ENCODE measurements at regions not wholly inside any gene's neighbourhood (a gene's known extent, or its start where the extent isn't known, plus 50 kb on each side); places are given as distances from the start of the nearest gene placed in this dataset.
"Not testable (repeated sequence)": the region's sequence is repeated elsewhere in the genome, so short reads cannot be mapped to it uniquely, and the experiment has no call there.

DNA sequence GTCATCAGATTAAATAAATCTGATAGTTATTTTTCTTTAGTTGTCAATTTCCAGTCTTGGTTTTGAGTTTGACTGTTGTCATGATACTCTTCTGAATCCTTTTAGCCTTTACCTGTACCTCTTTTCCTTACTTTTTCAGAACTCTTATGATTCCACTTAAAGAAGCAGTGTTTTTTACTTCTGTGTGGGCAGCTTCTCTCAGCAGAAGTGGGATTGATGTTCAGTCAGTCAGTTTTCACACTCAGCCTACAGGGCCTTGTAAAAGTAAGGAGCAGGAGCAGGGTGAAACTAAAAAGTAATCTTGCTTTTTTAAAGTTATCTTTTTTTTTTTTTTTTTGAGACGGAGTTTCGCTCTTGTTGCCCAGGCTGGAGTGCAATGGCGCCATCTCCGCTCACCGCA is 75.1 kb downstream of the HAUS1 start:
- DNase-seq (no peak), ATAC-seq (no peak)
- Mint-ChIP-seq H3K9me3 (ENCODE audit: low read depth) (no peaks in the 10 kb centered on the region), H3K36me3 (peaks cover 15% of the 10 kb centered on the region), H3K4me1 (peaks cover 51% of the 10 kb centered on the region), H3K27me3 (no peaks in the 10 kb centered on the region), H3K27ac (no peak overlapping the region), H3K4me3 (no peak overlapping the region)
- CTCF ChIA-PET, result no interaction called here

DNA sequence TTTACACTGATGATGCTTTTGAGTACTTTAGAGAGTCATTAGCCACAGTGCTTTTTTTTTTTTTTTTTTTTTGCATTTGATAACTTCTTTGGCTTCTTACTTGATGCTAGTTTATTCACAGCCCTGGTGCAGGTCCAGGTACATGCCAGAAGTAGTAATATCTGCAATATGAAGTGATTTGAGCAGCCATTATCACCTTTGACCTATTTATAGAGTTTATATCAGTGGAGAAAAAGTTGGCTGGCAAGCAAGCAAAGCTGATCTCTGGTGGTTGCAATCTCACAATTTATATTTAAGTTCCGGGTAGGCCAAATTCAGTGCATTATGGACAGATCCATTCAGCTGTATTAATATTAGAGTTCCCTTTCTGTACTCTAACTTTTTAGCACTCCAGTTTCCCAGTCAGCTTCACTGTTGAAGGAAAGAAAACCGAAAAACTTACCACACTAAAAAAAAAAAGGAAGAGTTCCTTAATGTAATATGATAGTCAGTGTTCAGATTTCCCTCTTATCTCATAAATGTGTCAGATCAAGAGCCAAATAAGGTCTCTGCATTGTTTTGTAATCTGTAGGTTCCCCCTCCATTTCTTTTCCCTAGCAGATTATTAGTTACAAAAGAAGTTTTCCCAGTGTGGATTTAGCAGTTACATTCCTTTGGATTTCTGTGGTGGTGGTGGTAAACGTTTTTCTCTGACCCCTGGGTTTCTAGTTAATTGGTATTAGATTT is 78.6 kb downstream of the HAUS1 start:
- Mint-ChIP-seq H3K9me3 (ENCODE audit: low read depth) (no peaks in the 10 kb centered on the region), H3K4me3 (no peak overlapping the region), H3K36me3 (peaks cover 8% of the 10 kb centered on the region), H3K27ac (no peak overlapping the region), H3K4me1 (peaks cover 39% of the 10 kb centered on the region), H3K27me3 (no peaks in the 10 kb centered on the region)
- ATAC-seq (no peak), DNase-seq (no peak)
- CTCF ChIA-PET, result interaction anchor here (0.5 to 2.0 kb wide), 3 partner anchors 9 to 476 kb away, joined by 4 to 13 read pairs (median 5); a partner anchor contains a TSS

DNA sequence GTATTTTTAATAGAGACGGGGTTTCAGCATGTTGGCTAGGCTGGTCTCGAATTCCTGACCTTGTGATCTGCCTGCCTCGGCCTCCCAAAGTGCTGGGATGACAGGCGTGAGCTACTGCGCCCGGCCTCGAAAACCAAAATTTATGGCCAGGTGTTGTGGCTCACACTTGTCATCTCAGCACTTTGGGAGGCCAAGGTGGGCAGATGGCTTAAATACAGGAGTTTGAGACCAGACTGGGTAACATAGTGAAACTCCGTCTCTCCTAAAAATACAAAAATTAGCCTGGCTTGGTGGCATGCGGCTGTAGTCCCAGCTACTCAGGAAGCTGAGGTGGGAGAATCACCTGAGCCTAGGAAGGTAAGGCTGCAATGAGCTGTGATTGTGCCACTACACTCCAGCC is 80.1 kb downstream of the HAUS1 start:
- H3K27ac Mint-ChIP-seq; ATAC-seq; DNase-seq; H3K9me3 Mint-ChIP-seq (ENCODE audit: low read depth); H3K36me3 Mint-ChIP-seq; H3K4me3 Mint-ChIP-seq; H3K27me3 Mint-ChIP-seq: not testable (repeated sequence)
- CTCF ChIA-PET, result interaction anchor here (2.7 kb wide), 1 partner anchor 11 kb away, joined by 10 read pairs; a partner anchor contains a TSS
- peaks cover 35% of the 10 kb centered on the region for H3K4me1 Mint-ChIP-seq

DNA sequence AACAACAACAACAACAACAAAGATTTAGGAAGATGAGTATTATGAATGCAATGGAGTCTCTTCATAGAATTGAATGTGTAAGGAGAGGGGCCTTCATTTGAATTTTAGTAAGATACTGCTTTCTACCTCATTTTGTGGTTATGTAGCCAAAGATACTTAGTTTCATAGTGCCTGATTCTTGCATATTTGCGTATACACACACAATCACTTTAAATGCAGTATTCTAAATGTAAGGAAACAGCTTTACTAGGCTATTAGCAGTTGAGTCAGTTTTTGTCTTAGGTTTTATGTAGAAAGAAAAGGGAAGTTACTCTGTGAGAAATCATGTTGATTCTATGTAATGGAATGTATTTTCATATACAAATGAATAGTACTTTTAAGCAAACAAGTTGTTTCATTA is 80.5 kb downstream of the HAUS1 start:
- Mint-ChIP-seq H3K27me3 (no peaks in the 10 kb centered on the region), H3K4me1 (peaks cover 33% of the 10 kb centered on the region), H3K36me3 (peaks cover 3% of the 10 kb centered on the region), H3K27ac (no peak overlapping the region), H3K9me3 (ENCODE audit: low read depth) (no peaks in the 10 kb centered on the region), H3K4me3 (no peak overlapping the region)
- no peak for ATAC-seq
- CTCF ChIA-PET, result interaction anchor here (2.7 kb wide), 1 partner anchor 12 kb away, joined by 10 read pairs; a partner anchor contains a TSS
- DNase-seq, result no peak

DNA sequence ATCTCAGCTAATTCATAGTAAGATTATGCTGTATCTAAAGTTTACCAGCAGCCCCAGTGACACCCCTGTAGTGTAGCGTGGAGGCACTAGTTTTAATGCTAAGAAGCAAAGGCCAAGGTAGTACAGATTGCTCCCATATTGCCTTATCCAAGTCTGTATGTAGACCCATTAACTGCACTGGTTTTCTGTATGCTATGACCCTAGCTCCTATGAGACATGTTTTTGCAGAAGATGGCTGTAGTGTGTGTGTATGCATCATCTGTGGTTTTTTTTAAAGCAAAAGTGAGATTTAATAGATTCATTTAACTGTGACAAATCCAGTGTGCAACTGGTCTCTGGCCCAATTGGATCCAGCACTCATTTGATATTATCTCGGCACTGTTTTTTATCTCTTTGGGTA is 86.5 kb downstream of the HAUS1 start:
- no peak for DNase-seq
- no peaks in the 10 kb centered on the region for H3K9me3 Mint-ChIP-seq (ENCODE audit: low read depth)
- no peak overlapping the region for H3K27ac Mint-ChIP-seq
- CTCF ChIA-PET, result interaction anchor here (0.9 to 1.3 kb wide), 3 partner anchors 16 to 90 kb away, joined by 3 to 5 read pairs (median 4); a partner anchor contains a TSS
- peaks cover 2% of the 10 kb centered on the region for H3K36me3 Mint-ChIP-seq
- no peaks in the 10 kb centered on the region for H3K27me3 Mint-ChIP-seq
- peak; percentile 36 for ATAC-seq
- peaks cover 11% of the 10 kb centered on the region for H3K4me1 Mint-ChIP-seq
- no peak overlapping the region for H3K4me3 Mint-ChIP-seq

DNA sequence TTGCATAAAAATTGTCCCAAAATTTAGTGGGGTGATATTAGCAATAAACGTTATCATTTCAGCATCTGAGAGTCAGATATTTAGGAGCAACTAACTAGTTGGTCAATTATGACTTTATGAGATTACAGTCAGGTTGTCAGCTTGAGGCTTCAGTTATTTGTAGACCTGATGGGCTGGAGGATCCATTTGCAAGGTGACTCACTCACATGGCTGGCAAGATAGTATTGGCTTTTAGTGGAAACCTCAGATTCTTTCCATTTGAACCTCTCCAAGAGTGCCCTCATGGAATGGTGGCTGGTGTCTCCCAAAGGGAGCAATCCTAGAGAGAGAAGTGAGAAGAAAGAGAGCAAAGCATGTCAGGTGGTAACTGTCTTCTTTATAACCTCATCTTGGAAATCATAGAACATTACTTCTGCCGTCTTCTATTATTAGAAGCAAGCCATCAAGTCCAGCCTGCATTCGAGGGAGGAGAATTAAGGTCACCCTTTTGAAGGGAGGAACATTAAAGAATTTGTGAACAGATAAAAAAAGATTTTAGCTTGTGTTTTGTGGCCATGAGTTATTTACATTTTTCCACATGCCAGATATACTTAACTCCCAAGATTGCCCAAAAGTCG is 92.5 kb downstream of the HAUS1 start:
- Mint-ChIP-seq H3K9me3 (ENCODE audit: low read depth) (no peaks in the 10 kb centered on the region), H3K4me1 (peaks cover 27% of the 10 kb centered on the region), H3K27me3 (no peaks in the 10 kb centered on the region), H3K27ac (no peak overlapping the region), H3K36me3 (peaks cover 17% of the 10 kb centered on the region), H3K4me3 (no peak overlapping the region)
- no peak for ATAC-seq
- CTCF ChIA-PET, result interaction anchor here (0.7 kb wide), 1 partner anchor 24 kb away, joined by 3 read pairs; no protein-coding TSS in a partner anchor
- DNase-seq, result no peak

DNA sequence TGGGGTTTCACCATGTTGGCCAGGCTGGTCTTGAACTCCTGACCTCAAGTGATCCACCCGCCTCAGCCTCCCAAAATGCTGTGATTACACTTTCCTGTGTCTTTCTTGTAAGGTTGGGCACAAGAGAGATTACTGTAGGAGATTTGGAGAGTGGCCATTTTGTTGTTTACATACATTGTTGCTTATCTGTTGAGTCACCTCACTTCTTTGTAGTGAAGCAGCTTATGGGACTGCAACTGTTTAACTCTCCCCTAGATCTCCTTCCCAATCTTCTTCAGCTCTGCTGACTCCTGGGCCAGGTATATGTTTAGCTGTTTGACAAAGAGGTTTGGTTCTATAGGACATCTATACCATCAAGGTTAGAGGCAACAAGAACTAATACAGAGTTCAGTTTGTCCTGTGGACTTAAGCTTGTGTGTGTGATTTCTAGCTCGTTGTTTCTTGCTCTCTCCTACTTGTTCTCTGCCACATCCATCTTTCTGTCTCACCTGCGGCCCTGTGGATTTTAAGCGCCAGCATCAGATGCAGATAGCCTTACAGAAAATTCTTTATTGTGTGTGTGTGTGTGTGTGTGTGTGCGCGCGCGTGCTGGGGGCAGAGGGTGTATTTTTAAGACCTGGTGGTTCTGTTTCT is 95.4 kb downstream of the HAUS1 start:
- ATAC-seq (peak; percentile 42), DNase-seq (no peak)

DNA sequence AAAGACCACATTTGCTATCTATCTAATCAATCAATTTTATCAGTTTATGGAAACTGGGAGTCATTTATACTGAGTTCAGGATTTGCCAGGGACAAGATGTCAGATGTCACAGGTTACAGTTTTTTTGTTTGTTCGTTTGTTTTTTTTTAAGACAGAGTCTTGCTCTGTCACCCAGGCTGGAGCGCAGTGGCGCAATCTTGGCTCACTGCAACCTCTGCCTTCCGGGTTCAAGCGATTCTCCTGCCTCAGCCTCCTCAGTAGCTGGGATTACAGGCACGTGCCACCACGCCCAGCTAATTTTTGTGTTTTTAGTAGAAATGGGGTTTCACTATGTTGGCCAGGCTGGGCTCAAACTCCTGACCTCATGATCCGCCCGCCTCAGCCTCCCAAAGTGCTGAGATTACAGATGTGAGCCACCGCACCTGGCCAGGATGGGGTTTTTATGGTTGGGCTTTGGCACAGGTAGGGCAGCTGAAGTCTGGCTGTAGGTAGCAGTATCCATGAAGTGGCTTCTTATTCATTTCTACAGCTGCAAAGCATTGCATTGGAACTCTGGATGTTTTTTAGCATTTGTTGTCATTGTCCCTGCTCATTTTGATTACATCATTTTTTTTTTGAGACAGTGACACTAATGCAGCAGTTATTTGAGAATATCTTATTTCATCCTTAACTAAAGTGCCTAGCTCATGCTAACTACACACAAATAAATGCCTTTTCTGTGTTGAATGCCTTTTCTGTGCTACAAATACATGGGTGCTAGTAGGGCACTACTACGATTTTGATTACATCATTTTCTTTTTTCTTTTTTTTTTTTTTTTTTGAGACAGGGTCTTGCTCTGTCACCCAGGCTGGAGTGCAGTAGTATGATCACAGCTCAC is 96.2 kb downstream of the HAUS1 start:
- H3K27ac Mint-ChIP-seq; H3K4me3 Mint-ChIP-seq; H3K27me3 Mint-ChIP-seq; DNase-seq; ATAC-seq; H3K9me3 Mint-ChIP-seq (ENCODE audit: low read depth): not testable (repeated sequence)
- H3K36me3 Mint-ChIP-seq, result peaks cover 22% of the 10 kb centered on the region
- CTCF ChIA-PET, result interaction anchor here (2.3 kb wide), 1 partner anchor 27 kb away, joined by 8 read pairs; a partner anchor contains a TSS
- peaks cover 49% of the 10 kb centered on the region for H3K4me1 Mint-ChIP-seq

More for the DNA sequence above, 95.4 kb downstream of the HAUS1 start:
- Mint-ChIP-seq H3K4me1 (peaks cover 43% of the 10 kb centered on the region), H3K36me3 (peaks cover 22% of the 10 kb centered on the region), H3K4me3 (no peak overlapping the region), H3K27me3 (no peaks in the 10 kb centered on the region), H3K27ac (peak overlapping the region; percentile 14), H3K9me3 (ENCODE audit: low read depth) (no peaks in the 10 kb centered on the region)
- CTCF ChIA-PET, result interaction anchor here (2.3 kb wide), 1 partner anchor 26 kb away, joined by 8 read pairs; a partner anchor contains a TSS

DNA sequence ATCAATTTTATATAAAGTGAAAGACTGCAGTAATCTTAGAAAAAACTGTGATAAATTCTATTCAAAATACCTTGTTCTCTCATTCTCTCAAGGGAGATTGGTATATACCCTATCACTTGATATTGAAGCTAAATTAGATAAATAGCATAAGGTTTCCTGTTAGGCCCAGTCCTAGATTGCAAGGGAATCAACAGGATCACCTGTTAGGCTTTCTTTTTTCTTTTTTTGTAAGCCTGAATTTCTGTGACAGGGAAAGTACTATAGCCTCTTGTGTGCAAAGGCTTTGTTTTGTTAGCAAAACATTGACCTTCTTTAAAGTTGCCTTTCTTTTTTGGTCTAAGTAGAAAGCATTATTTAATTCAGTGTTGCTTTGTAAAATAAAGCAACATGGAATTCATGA is 100.0 kb downstream of the HAUS1 start:
- CTCF ChIA-PET, result no interaction called here
- Mint-ChIP-seq H3K27ac (no peak overlapping the region), H3K4me3 (no peak overlapping the region), H3K36me3 (peaks cover 13% of the 10 kb centered on the region), H3K9me3 (ENCODE audit: low read depth) (no peaks in the 10 kb centered on the region), H3K4me1 (peaks cover 54% of the 10 kb centered on the region), H3K27me3 (no peaks in the 10 kb centered on the region)
- ATAC-seq (no peak), DNase-seq (no peak)

DNA sequence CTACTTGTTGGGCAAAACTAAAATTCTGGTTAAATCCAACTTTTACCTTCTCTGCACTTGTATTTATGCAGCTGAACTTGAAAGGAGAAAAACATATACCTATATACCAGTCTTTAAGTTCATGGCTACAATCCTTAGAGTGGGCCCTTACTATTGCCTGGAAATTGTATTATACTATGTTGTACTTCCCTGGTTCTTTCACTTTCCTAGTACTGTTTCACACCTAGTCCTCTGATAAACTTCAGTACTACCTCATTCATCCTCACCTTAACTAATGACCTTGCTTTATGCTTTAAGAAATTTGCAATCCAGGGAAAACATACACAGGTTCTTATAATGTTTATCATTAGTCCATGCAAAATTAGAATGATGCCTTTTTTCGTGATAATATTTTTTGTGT is 103.8 kb downstream of the HAUS1 start:
- Mint-ChIP-seq H3K27me3 (no peaks in the 10 kb centered on the region), H3K4me3 (no peak overlapping the region), H3K27ac (no peak overlapping the region), H3K36me3 (peaks cover 12% of the 10 kb centered on the region), H3K9me3 (ENCODE audit: low read depth) (no peaks in the 10 kb centered on the region), H3K4me1 (peaks cover 60% of the 10 kb centered on the region)
- CTCF ChIA-PET, result interaction anchor here (4.1 kb wide), 1 partner anchor 35 kb away, joined by 17 read pairs; a partner anchor contains a TSS
- DNase-seq (no peak), ATAC-seq (no peak)

DNA sequence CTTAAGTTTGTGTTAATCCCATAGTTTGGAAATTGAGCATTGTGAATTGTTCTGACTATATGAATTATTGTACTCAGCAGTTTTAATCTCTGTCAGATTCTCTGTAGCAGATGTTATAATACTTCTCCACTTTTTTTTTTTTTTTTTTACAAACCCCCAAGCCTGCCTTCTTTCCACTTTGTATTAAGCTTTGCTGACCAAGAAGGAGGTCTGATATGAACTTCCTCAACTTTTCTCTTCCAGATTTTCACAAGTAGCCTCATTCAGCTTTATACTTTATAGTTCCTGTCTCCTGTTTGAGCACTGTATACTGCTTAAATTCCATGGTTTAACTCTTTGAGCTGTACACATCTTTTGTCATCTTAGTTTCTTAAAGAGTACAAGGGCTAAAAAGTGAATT is 105.0 kb downstream of the HAUS1 start:
- ATAC-seq, result no peak
- H3K27ac Mint-ChIP-seq, result no peak overlapping the region
- DNase-seq, result no peak
- H3K27me3 Mint-ChIP-seq, result no peaks in the 10 kb centered on the region
- H3K9me3 Mint-ChIP-seq (ENCODE audit: low read depth), result no peaks in the 10 kb centered on the region
- peaks cover 59% of the 10 kb centered on the region for H3K4me1 Mint-ChIP-seq
- peaks cover 11% of the 10 kb centered on the region for H3K36me3 Mint-ChIP-seq
- no peak overlapping the region for H3K4me3 Mint-ChIP-seq
- CTCF ChIA-PET, result interaction anchor here (4.1 kb wide), 1 partner anchor 36 kb away, joined by 17 read pairs; a partner anchor contains a TSS

DNA sequence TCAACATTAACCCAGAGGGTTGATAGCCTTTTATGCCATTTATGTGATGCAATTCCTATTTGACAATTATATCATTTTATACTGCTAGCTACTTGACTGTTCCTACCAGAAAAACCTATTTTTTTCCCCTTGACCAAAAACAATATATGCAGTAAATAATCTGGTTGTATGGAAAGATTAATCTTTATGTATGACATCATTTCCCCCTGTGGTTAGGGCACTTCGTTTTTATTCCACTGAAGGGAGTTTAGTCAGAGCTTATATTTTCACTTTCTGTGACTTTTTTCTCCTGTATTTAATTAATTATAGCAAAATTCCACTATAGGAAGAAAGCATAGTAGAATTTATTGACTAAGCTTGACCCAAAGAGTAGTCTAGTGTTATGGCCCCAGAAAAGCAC is 107.6 kb downstream of the HAUS1 start:
- no peaks in the 10 kb centered on the region for H3K27me3 Mint-ChIP-seq
- DNase-seq, result no peak
- peaks cover 22% of the 10 kb centered on the region for H3K36me3 Mint-ChIP-seq
- ATAC-seq, result peak; percentile 74
- H3K9me3 Mint-ChIP-seq (ENCODE audit: low read depth), result no peaks in the 10 kb centered on the region
- H3K27ac Mint-ChIP-seq, result peak overlapping the region; percentile 67
- H3K4me1 Mint-ChIP-seq, result peaks cover 59% of the 10 kb centered on the region
- CTCF ChIA-PET, result interaction anchor here (0.9 to 4.8 kb wide), 6 partner anchors 9 to 445 kb away, joined by 3 to 35 read pairs (median 4); partner anchors contain the start of gene LOXHD1
- peak overlapping the region; percentile 16 for H3K4me3 Mint-ChIP-seq
